ENCODE measurements at regions not wholly inside any gene's neighbourhood (a gene's known extent, or its start where the extent isn't known, plus 50 kb on each side); places are given as distances from the start of the nearest gene placed in this dataset.

GRCh38 chr16:66286527-66286926, 80.0 kb upstream of the CDH5 start:
- TF ChIP-seq, protein P1, sequence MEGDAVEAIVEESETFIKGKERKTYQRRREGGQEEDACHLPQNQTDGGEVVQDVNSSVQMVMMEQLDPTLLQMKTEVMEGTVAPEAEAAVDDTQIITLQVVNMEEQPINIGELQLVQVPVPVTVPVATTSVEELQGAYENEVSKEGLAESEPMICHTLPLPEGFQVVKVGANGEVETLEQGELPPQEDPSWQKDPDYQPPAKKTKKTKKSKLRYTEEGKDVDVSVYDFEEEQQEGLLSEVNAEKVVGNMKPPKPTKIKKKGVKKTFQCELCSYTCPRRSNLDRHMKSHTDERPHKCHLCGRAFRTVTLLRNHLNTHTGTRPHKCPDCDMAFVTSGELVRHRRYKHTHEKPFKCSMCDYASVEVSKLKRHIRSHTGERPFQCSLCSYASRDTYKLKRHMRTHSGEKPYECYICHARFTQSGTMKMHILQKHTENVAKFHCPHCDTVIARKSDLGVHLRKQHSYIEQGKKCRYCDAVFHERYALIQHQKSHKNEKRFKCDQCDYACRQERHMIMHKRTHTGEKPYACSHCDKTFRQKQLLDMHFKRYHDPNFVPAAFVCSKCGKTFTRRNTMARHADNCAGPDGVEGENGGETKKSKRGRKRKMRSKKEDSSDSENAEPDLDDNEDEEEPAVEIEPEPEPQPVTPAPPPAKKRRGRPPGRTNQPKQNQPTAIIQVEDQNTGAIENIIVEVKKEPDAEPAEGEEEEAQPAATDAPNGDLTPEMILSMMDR (IDR thresholded peaks at IDR 0.05), result no peak
- TF ChIP-seq EZH2 (IDR thresholded peaks at IDR 0.05; ENCODE audit: borderline replicate concordance, insufficient read depth, low read depth, low read length, poor library complexity, severe bottlenecking), result no peak
